CD4-positive, alpha-beta memory T cell (primary cell): ENCODE measurements at regions not wholly inside any gene's neighbourhood (a gene's known extent, or its start where the extent isn't known, plus 50 kb on each side); places are given as distances from the start of the nearest gene placed in this dataset.

Experiments used
- CTCF ChIA-PET: fragments of 350-600 bp; sonication (Branson Sonifier 250); formaldehyde crosslinking; loops from one replicate; lab custom pipeline; 2021; ENCODE audit warnings: inconsistent platforms; ENCODE audit not compliant: partially characterized antibody; lab: Charles Lee
- POLR2A ChIA-PET: fragments of 350-600 bp; sonication (Branson Sonifier 250); formaldehyde crosslinking; loops from one replicate; lab custom pipeline; 2021; ENCODE audit not compliant: partially characterized antibody; lab: Charles Lee
- DNase-seq, 5 donors: peaks; one replicate each; pipeline versions ENCODE4 v3.0.0 to v3.0.0-alpha.2; 2020 to 2022; ENCODE audit warnings: mixed read lengths in 1 of 5
- H3K27ac ChIP-seq: one replicate; pipeline ENCODE4 v1.7.0; 2013; ENCODE audit warnings: low read depth, low read length
- H3K27me3 ChIP-seq: 2 replicates; pipeline ENCODE4 v1.7.0; 2013; ENCODE audit warnings: mild to moderate bottlenecking, low read length, moderate library complexity; ENCODE audit not compliant: insufficient read depth
- H3K36me3 ChIP-seq: 2 replicates; pipeline ENCODE4 v1.7.0; 2013; ENCODE audit warnings: mild to moderate bottlenecking, low read length, moderate library complexity; ENCODE audit not compliant: insufficient read depth
- H3K4me1 ChIP-seq: 2 replicates; pipeline ENCODE4 v1.7.0; 2013; ENCODE audit warnings: mild to moderate bottlenecking, low read length, moderate library complexity; ENCODE audit not compliant: insufficient read depth
- H3K4me3 ChIP-seq, 2 donors: one replicate each; pipeline ENCODE4 v1.7.0; 2013; ENCODE audit warnings: low read length in 2 of 2, mild to moderate bottlenecking in 1 of 2
- H3K9me3 ChIP-seq, 2 donors: one replicate each; pipeline ENCODE4 v1.7.0; 2013; ENCODE audit warnings: low read length in 2 of 2, control low read depth in 1 of 2; ENCODE audit not compliant: control insufficient read depth in 1 of 2
- H3K27ac Mint-ChIP-seq, 7 donors: one replicate each; pipeline ENCODE4 v1.8.0; 2020 to 2021; ENCODE audit warnings: mixed read lengths in 7 of 7, mild to moderate bottlenecking in 6 of 7, inconsistent platforms in 3 of 7, moderate library complexity in 3 of 7
- H3K27me3 Mint-ChIP-seq, 2 donors: one replicate each; pipeline ENCODE4 v1.8.0; 2020 to 2021; ENCODE audit warnings: mixed read lengths in 2 of 2
- H3K36me3 Mint-ChIP-seq, 2 donors: one replicate each; pipeline ENCODE4 v1.8.0; 2020 to 2021; ENCODE audit warnings: mixed read lengths in 2 of 2, inconsistent platforms in 1 of 2, mild to moderate bottlenecking in 1 of 2
- H3K4me1 Mint-ChIP-seq, 4 donors: one replicate each; pipeline ENCODE4 v1.8.0; 2020 to 2021; ENCODE audit warnings: mixed read lengths in 4 of 4, mild to moderate bottlenecking in 1 of 4
- H3K4me3 Mint-ChIP-seq, 8 donors: one replicate each; pipeline ENCODE4 v1.8.0; 2020 to 2021; ENCODE audit warnings: mixed read lengths in 8 of 8, mild to moderate bottlenecking in 7 of 8, moderate library complexity in 6 of 8, inconsistent platforms in 3 of 8
- H3K9me3 Mint-ChIP-seq, 8 donors: one replicate each; pipeline ENCODE4 v1.8.0; 2020 to 2021; ENCODE audit warnings: mixed read lengths in 8 of 8, mild to moderate bottlenecking in 5 of 8, inconsistent platforms in 3 of 8, moderate library complexity in 1 of 8
- intact Hi-C: fragments of 100-400 bp; cut with micrococcal nuclease; formaldehyde crosslinking; loops from one replicate; pipeline ENCODE4 v1.15.1; 2023

- Mint-ChIP-seq H3K4me1 (no peaks in the 10 kb centered on the region), H3K36me3 (no peaks in the 10 kb centered on the region), H3K27ac (no peak overlapping the region), H3K9me3 (peaks cover 0 to 12% (median 6%) of the 10 kb centered on the region in 8 donors), H3K27me3 (no peaks in the 10 kb centered on the region), H3K4me3 (no peak overlapping the region)
- no peak for DNase-seq
- Histone ChIP-seq H3K27ac (no peak overlapping the region), H3K4me1 (no peaks in the 10 kb centered on the region), H3K27me3 (no peaks in the 10 kb centered on the region), H3K36me3 (no peaks in the 10 kb centered on the region), H3K9me3 (no peaks in the 10 kb centered on the region), H3K4me3 (no peak overlapping the region)
- POLR2A ChIA-PET, result no interaction called here
- CTCF ChIA-PET, result no interaction called here
- intact Hi-C loops, result no loop called here
Observed at GRCh38 chr12:115412831-115413230, 728.9 kb upstream of the TBX3 start.

DNA sequence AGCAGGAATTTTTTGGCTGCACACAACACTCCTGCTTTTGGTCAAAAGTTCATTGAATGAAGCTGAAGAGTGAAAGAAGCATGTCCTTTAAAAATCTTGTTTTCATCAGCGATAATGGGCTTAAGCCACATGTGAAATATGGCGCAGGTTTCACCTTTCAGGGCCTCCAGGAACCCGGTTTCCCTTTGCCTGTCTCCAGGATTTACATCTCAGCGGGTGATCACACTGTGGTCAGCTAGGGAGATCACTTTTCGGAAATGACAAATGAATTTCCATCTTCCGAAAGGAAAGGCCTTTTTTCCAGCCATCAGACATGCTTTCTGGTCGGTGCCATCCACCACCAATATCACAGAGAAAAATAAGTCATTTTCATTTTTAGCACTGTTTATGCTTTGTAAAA, 727.1 kb upstream of the TBX3 start:
- no peak overlapping the region for H3K4me3 Mint-ChIP-seq
- Histone ChIP-seq H3K9me3 (no peaks in the 10 kb centered on the region), H3K4me3 (no peak overlapping the region), H3K36me3 (no peaks in the 10 kb centered on the region), H3K27me3 (no peaks in the 10 kb centered on the region), H3K27ac (no peak overlapping the region), H3K4me1 (no peaks in the 10 kb centered on the region)
- H3K36me3 Mint-ChIP-seq, result no peaks in the 10 kb centered on the region
- no peaks in the 10 kb centered on the region for H3K4me1 Mint-ChIP-seq
- H3K9me3 Mint-ChIP-seq, result peaks cover 0 to 9% (median 2%) of the 10 kb centered on the region in 8 donors
- CTCF ChIA-PET, result no interaction called here
- POLR2A ChIA-PET, result no interaction called here
- no peaks in the 10 kb centered on the region for H3K27me3 Mint-ChIP-seq
- DNase-seq, result no peak
- intact Hi-C loops, result no loop called here
- no peak overlapping the region for H3K27ac Mint-ChIP-seq

- no peaks in the 10 kb centered on the region for H3K4me1 ChIP-seq
- H3K4me3 ChIP-seq, result no peak overlapping the region
- no peak for DNase-seq
- Mint-ChIP-seq H3K9me3 (peaks cover 0 to 8% (median 3%) of the 10 kb centered on the region in 8 donors), H3K27me3 (no peaks in the 10 kb centered on the region), H3K4me3 (no peak overlapping the region), H3K4me1 (no peaks in the 10 kb centered on the region), H3K27ac (no peak overlapping the region), H3K36me3 (no peaks in the 10 kb centered on the region)
- ChIA-PET POLR2A (no interaction called here), CTCF (interaction anchor here (0.6 kb wide), 1 partner anchor 261 kb away, joined by 3 read pairs; no protein-coding TSS in a partner anchor)
- no peaks in the 10 kb centered on the region for H3K27me3 ChIP-seq
- H3K9me3 ChIP-seq, result no peaks in the 10 kb centered on the region
- intact Hi-C loops, result no loop called here
- no peaks in the 10 kb centered on the region for H3K36me3 ChIP-seq
- no peak overlapping the region for H3K27ac ChIP-seq
Observed at GRCh38 chr12:115408642-115409041, 724.7 kb upstream of the TBX3 start.

DNA sequence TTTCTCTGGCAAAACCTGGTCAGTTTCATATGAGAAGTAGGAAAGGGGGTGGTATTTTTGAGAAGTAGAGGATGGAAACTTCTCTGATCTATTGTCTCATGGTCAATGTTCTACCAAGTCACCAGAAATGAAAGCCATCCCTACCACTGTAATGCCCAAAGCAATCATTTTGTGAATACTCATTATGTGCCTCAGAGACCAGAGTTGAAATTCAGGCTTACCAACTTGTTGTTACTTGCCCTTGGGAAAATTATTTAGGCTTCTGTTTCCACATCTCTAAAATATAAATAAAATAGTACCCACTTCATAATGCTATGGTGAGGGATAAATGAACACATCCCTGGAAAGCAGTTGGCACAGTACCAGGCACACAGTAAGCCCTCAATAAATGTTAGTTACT, 723.7 kb upstream of the TBX3 start:
- no peaks in the 10 kb centered on the region for H3K4me1 ChIP-seq
- H3K27ac ChIP-seq, result no peak overlapping the region
- Mint-ChIP-seq H3K4me1 (no peaks in the 10 kb centered on the region), H3K27ac (no peak overlapping the region), H3K4me3 (no peak overlapping the region), H3K9me3 (peaks cover 0 to 9% (median 3%) of the 10 kb centered on the region in 8 donors), H3K27me3 (no peaks in the 10 kb centered on the region), H3K36me3 (no peaks in the 10 kb centered on the region)
- no peaks in the 10 kb centered on the region for H3K9me3 ChIP-seq
- no peak overlapping the region for H3K4me3 ChIP-seq
- ChIA-PET POLR2A (no interaction called here), CTCF (no interaction called here)
- no peak for DNase-seq
- intact Hi-C loops, result no loop called here
- H3K27me3 ChIP-seq, result no peaks in the 10 kb centered on the region
- H3K36me3 ChIP-seq, result no peaks in the 10 kb centered on the region

DNA sequence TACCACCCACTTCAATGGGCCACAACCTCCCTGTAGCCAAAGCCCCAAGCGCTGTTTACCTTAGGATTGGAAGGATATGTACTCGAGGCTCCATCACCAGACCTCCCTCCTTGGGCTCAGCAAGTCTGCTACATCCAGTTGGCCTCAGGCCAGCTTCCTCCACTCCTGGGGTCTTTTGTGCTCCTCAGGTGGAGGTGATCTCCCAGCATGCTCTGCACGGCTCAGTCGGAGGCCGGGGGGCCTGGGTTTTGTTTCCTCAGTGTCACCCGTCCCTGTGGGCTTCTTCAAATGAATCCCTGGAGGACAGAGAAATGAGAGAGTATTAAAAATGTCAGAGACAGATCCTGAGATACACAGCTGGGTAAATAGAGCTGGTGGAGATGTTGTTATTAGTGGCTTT, 723.1 kb upstream of the TBX3 start:
- Histone ChIP-seq H3K9me3 (no peaks in the 10 kb centered on the region), H3K27ac (no peak overlapping the region), H3K4me1 (no peaks in the 10 kb centered on the region), H3K4me3 (no peak overlapping the region), H3K36me3 (no peaks in the 10 kb centered on the region), H3K27me3 (no peaks in the 10 kb centered on the region)
- Mint-ChIP-seq H3K27me3 (no peaks in the 10 kb centered on the region), H3K9me3 (peaks cover 0 to 7% (median 3%) of the 10 kb centered on the region in 8 donors), H3K4me1 (no peaks in the 10 kb centered on the region), H3K36me3 (no peaks in the 10 kb centered on the region), H3K4me3 (no peak overlapping the region), H3K27ac (no peak overlapping the region)
- ChIA-PET POLR2A (no interaction called here), CTCF (no interaction called here)
- intact Hi-C loops, result no loop called here
- DNase-seq, result no peak

GRCh38 chr12:115405471-115405860, 721.5 kb upstream of the TBX3 start:
- Mint-ChIP-seq H3K27me3 (no peaks in the 10 kb centered on the region), H3K4me3 (no peak overlapping the region), H3K27ac (no peak overlapping the region), H3K36me3 (no peaks in the 10 kb centered on the region), H3K4me1 (no peaks in the 10 kb centered on the region), H3K9me3 (peaks cover 0 to 7% (median 2%) of the 10 kb centered on the region in 8 donors)
- H3K27ac ChIP-seq, result no peak overlapping the region
- no peaks in the 10 kb centered on the region for H3K36me3 ChIP-seq
- CTCF ChIA-PET, result no interaction called here
- no peaks in the 10 kb centered on the region for H3K27me3 ChIP-seq
- intact Hi-C loops, result no loop called here
- POLR2A ChIA-PET, result no interaction called here
- no peak for DNase-seq
- no peak overlapping the region for H3K4me3 ChIP-seq
- no peaks in the 10 kb centered on the region for H3K4me1 ChIP-seq
- no peaks in the 10 kb centered on the region for H3K9me3 ChIP-seq

DNA sequence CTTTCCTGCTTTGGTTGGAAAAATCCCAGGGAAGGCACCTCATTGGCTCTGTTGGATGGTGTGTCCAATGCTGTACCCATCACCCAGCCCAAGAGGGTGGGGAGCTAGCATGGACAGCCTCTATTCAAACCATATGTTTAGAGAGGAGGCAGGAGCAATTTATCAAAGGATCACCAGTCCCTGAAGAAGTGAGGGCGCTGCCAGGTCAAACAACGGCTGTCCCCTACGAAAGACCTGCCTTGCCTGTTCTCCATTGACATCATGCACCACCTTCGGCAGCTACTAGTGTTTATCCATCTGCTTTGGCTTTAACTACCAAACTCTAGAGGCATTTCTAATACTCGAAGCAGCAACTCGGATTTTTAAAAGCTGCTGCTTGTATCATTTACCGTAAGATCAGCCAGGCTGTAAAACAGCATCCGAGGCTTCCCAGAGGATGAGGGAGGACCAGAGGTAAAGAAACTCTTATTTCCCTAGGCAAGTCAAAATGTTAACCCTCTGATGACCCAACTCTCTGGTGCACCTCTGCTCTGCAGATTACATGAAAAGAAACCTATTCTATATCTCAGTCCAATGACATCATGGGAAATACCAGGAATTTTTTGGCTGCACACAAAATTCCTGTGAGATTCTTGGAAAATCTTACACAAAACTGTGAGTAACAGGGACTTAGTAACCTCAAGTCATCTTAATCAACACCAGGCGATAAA, 720.9 kb upstream of the TBX3 start:
- no peak overlapping the region for H3K4me3 Mint-ChIP-seq
- Histone ChIP-seq H3K36me3 (no peaks in the 10 kb centered on the region), H3K27me3 (no peaks in the 10 kb centered on the region), H3K4me1 (no peaks in the 10 kb centered on the region), H3K27ac (no peak overlapping the region), H3K4me3 (no peak overlapping the region), H3K9me3 (no peaks in the 10 kb centered on the region)
- H3K9me3 Mint-ChIP-seq, result peaks cover 0 to 7% (median 2%) of the 10 kb centered on the region in 8 donors
- ChIA-PET POLR2A (no interaction called here), CTCF (no interaction called here)
- intact Hi-C loops, result no loop called here
- H3K27me3 Mint-ChIP-seq, result no peaks in the 10 kb centered on the region
- H3K27ac Mint-ChIP-seq, result no peak overlapping the region
- no peak for DNase-seq
- H3K36me3 Mint-ChIP-seq, result no peaks in the 10 kb centered on the region
- no peaks in the 10 kb centered on the region for H3K4me1 Mint-ChIP-seq
